HEK293 (cell line): ENCODE measurements at regions not wholly inside any gene's neighbourhood (a gene's known extent, or its start where the extent isn't known, plus 50 kb on each side); places are given as distances from the start of the nearest gene placed in this dataset.

Source experiments
- CTCF ChIA-PET: fragments of 350-600 bp; formaldehyde crosslinking; extraction: SDS; loops from one replicate; lab custom pipeline; 2021; ENCODE audit warnings: antibody characterized with exemption; lab: Yijun Ruan, JAX
- POLR2A ChIA-PET: fragments of 300-600 bp; formaldehyde crosslinking; extraction: SDS; loops from one replicate; lab custom pipeline; 2020; ENCODE audit warnings: antibody characterized with exemption, inconsistent platforms; lab: Yijun Ruan, JAX
- H3K27ac ChIP-seq: fragments of 200-500 bp; sonication (Bioruptor generic); 2 replicates; pipeline ENCODE4 v1.5.1; 2014; ENCODE audit warnings: low read depth, low read length, control low read depth, inconsistent platforms; ENCODE audit errors: extremely low read depth
- H3K36me3 ChIP-seq, 2 experiments: fragments of 200-500 bp in 1 of 2; sonication (Bioruptor generic) in 1 of 2; 1 replicate in 1 of 2; 2 replicates in 1 of 2; pipeline ENCODE4 v1.5.1; 2014 to 2017; ENCODE audit warnings: inconsistent platforms in 2 of 2, low read length in 2 of 2; ENCODE audit not compliant: control insufficient read depth in 2 of 2, insufficient read depth in 1 of 2
- H3K4me1 ChIP-seq: fragments of 200-500 bp; sonication (Bioruptor generic); 2 replicates; pipeline ENCODE4 v1.5.1; 2014; ENCODE audit warnings: mild to moderate bottlenecking, low read length, inconsistent platforms; ENCODE audit not compliant: control insufficient read depth, insufficient read depth
- H3K4me3 ChIP-seq: 2 replicates; pipeline ENCODE4 v1.5.1; 2011; ENCODE audit warnings: low read depth, mild to moderate bottlenecking, control low read depth, low read length, moderate library complexity
- H3K9me3 ChIP-seq: fragments of 200-500 bp; sonication (Bioruptor generic); 2 replicates; pipeline ENCODE4 v1.5.1; 2014; ENCODE audit warnings: low read depth, low read length, inconsistent platforms; ENCODE audit not compliant: control insufficient read depth, insufficient read depth
- FEZF1 ChIP-seq: fragments of 450-650 bp; formaldehyde crosslinking; IDR thresholded peaks from 2 replicates; pipeline ENCODE4 v1.5.1; 2016; ENCODE audit warnings: missing biosample characterization, missing genetic modification characterization
- GLI2 ChIP-seq: fragments of 450-650 bp; formaldehyde crosslinking; IDR thresholded peaks from 2 replicates; pipeline ENCODE4; 2017; ENCODE audit warnings: missing biosample characterization, missing genetic modification characterization, low read depth, borderline replicate concordance
- HOXC10 ChIP-seq: sonication (generic); formaldehyde crosslinking; IDR thresholded peaks from 2 replicates; pipeline ENCODE4 v1.8.1; 2023; ENCODE audit warnings: mild to moderate bottlenecking, missing genetic modification reagents
- PRDM2 ChIP-seq: fragments of 450-650 bp; formaldehyde crosslinking; IDR thresholded peaks from 2 replicates; pipeline ENCODE4 v1.5.1; 2016; ENCODE audit warnings: missing biosample characterization, missing genetic modification characterization, borderline replicate concordance
- WT1 ChIP-seq: fragments of 450-650 bp; formaldehyde crosslinking; IDR thresholded peaks from 2 replicates; pipeline ENCODE4 v1.5.1; 2016; ENCODE audit warnings: missing biosample characterization, missing genetic modification characterization
- ZNF114 ChIP-seq: fragments of 450-650 bp; formaldehyde crosslinking; IDR thresholded peaks from 2 replicates; pipeline ENCODE4 v1.5.0; 2017; ENCODE audit warnings: missing biosample characterization, missing genetic modification characterization
- ZNF202 ChIP-seq: fragments of 450-650 bp; formaldehyde crosslinking; IDR thresholded peaks from 2 replicates; pipeline ENCODE4 v1.5.1; 2016; ENCODE audit warnings: missing biosample characterization, missing genetic modification characterization, borderline replicate concordance
- ZNF404 ChIP-seq: fragments of 450-650 bp; formaldehyde crosslinking; IDR thresholded peaks from 2 replicates; pipeline ENCODE4 v1.5.1; 2017; ENCODE audit warnings: missing biosample characterization, missing genetic modification characterization
- ZNF416 ChIP-seq: fragments of 450-650 bp; formaldehyde crosslinking; IDR thresholded peaks from 2 replicates; pipeline ENCODE4 v1.5.1; 2016; ENCODE audit warnings: missing biosample characterization, missing genetic modification characterization
- ZNF510 ChIP-seq: fragments of 450-650 bp; formaldehyde crosslinking; IDR thresholded peaks from 2 replicates; pipeline ENCODE4 v1.5.1; 2018; ENCODE audit warnings: mild to moderate bottlenecking, missing genetic modification characterization, missing biosample characterization; ENCODE audit not compliant: insufficient replicate concordance
- ZNF518A ChIP-seq: fragments of 450-650 bp; formaldehyde crosslinking; conservative IDR thresholded peaks from 2 replicates; pipeline ENCODE4 v1.5.1; 2016; ENCODE audit warnings: low read depth, missing biosample characterization, missing genetic modification characterization
- ZNF610 ChIP-seq: fragments of 450-650 bp; formaldehyde crosslinking; IDR thresholded peaks from 2 replicates; pipeline ENCODE4 v1.5.1; 2016; ENCODE audit warnings: missing biosample characterization, missing genetic modification characterization, borderline replicate concordance
- ZNF660 ChIP-seq: fragments of 450-650 bp; IDR thresholded peaks from 2 replicates; pipeline ENCODE4 v1.5.1; 2018; ENCODE audit warnings: missing biosample characterization, mild to moderate bottlenecking, missing genetic modification characterization
- ZNF701 ChIP-seq: fragments of 450-650 bp; formaldehyde crosslinking; IDR thresholded peaks from 2 replicates; pipeline ENCODE4 v1.5.1; 2016; ENCODE audit warnings: missing biosample characterization, missing genetic modification characterization
- ZNF777 ChIP-seq: fragments of 450-650 bp; formaldehyde crosslinking; IDR thresholded peaks from 2 replicates; pipeline ENCODE4 v1.5.1; 2017; ENCODE audit warnings: missing biosample characterization, missing genetic modification characterization, borderline replicate concordance

- TF ChIP-seq PRDM2 (no peak), ZNF777 (no peak), ZNF701 (tag by site-specific recombination) (no peak), ZNF416 (no peak), ZNF114 (no peak), FEZF1 (tag by site-specific recombination) (no peak), HOXC10 (CRISPR knock-in tag) (no peak), ZNF202 (tag by site-specific recombination) (no peak)
- TF ChIP-seq, all 188 proteins: peak for 0
Observed at GRCh38 chr2:236712304-236712703, 142.7 kb downstream of the ACKR3 start (continued).

- no peaks in the 10 kb centered on the region for H3K36me3 ChIP-seq
- no peaks in the 10 kb centered on the region for H3K9me3 ChIP-seq
- no peak overlapping the region for H3K4me3 ChIP-seq
- TF ChIP-seq ZNF660 (tag by site-specific recombination): no peak
- no peak for TF ChIP-seq WT1 (tag by site-specific recombination)
- TF ChIP-seq ZNF610 (tag by site-specific recombination): no peak
- TF ChIP-seq ZNF518A (tag by site-specific recombination): no peak
- no peak for TF ChIP-seq GLI2 (tag by site-specific recombination)
- TF ChIP-seq ZNF404: no peak
- no peak for TF ChIP-seq FEZF1 (tag by site-specific recombination)
- TF ChIP-seq ZNF510 (tag by site-specific recombination): no peak
- ChIA-PET POLR2A (no interaction called here), CTCF (no interaction called here)
- no peak overlapping the region for H3K27ac ChIP-seq
- H3K4me1 ChIP-seq: no peaks in the 10 kb centered on the region
Observed at GRCh38 chr2:236712961-236713673, 143.5 kb downstream of the ACKR3 start.
